Pancreas (tissue), 10 donors: ENCODE measurements at regions not wholly inside any gene's neighbourhood (a gene's known extent, or its start where the extent isn't known, plus 50 kb on each side); places are given as distances from the start of the nearest gene placed in this dataset.
A peak's percentile ranks its signal among the peaks of the same experiment; 100 is the strongest.

Experiments used
- ATAC-seq, 4 donors: fragments of 200-7000 bp; cut with Tn5 transposase; one replicate each; pipeline versions ENCODE4 v1.8.0 to v1.9.1; 2020; ENCODE audit warnings: mild to moderate bottlenecking in 4 of 4, moderate library complexity in 4 of 4
- DNase-seq, 6 donors: peaks; one replicate each; pipeline ENCODE4 v3.0.0-alpha.2; 2020
- FAIRE-seq: peaks from 2 replicates; lab custom pipeline; 2012; peaks lifted over from hg19 to GRCh38; lab: Jason Lieb, UNC
- H3K27ac ChIP-seq, 4 donors: fragments of 200-600 bp; sonication (generic); 1 replicate in 3 of 4; 2 replicates in 1 of 4; pipeline versions ENCODE4 v1.5.0 to v1.8.0; 2020
- H3K27me3 ChIP-seq, 4 donors: fragments of 200-600 bp; one replicate each; pipeline ENCODE4 v1.8.0; 2021
- H3K36me3 ChIP-seq, 3 donors: fragments of 200-600 bp; sonication (generic) in 1 of 3; one replicate each; pipeline versions ENCODE4 v1.5.0 to v1.8.0; 2020 to 2021
- H3K4me1 ChIP-seq, 3 donors: fragments of 200-600 bp; one replicate each; pipeline ENCODE4 v1.8.0; 2021
- H3K4me3 ChIP-seq, 4 donors: fragments of 200-600 bp; sonication (generic) in 2 of 4; one replicate each; pipeline versions ENCODE4 v1.5.0 to v1.8.0; 2020 to 2021
- H3K9me3 ChIP-seq, 4 donors: fragments of 200-600 bp; one replicate each; pipeline ENCODE4 v1.8.0; 2021
- WGBS, 2 donors: extraction: QIAGEN DNeasy Blood & Tissue Kit; methylation state at CpG; one replicate each; pipeline ENCODE4 v1.1.7; 2013; 5-methylcytosine and 5-hydroxymethylcytosine counted together
- intact Hi-C, 3 donors: fragments of 100-400 bp; cut with DNase I; formaldehyde crosslinking; loops; one replicate each; pipeline versions ENCODE4 v1.11.1 to v1.14.2; 2022
- TF ChIP-seq, protein P1 (sequence below), 4 donors: fragments of 200-600 bp; sonication (generic) in 3 of 4; IDR thresholded peaks; one replicate each; pipeline versions ENCODE4 v1.5.0 to v1.8.0; 2021; ENCODE audit warnings: antibody characterized with exemption in 4 of 4
- donor health status: healthy with polysubstance abuse.
- donor health status: DM: no; HTN: no; CAD: no; lungs with moderate emphysema.
- donor health status: DM: no; HTN: no; CAD: no.
- donor health status: control.
- donor health status: control.
- donor health status: Bipolar disorder and iron deficiency.
- donor health status: DM: yes; HTN: yes; CAD: no.
- donor health status: DM: no; HTN: no; CAD: no.
- donor health status: DM: no; HTN: no; CAD: no.
- donor health status: DM: yes; HTN: yes; CAD: no.

DNA sequence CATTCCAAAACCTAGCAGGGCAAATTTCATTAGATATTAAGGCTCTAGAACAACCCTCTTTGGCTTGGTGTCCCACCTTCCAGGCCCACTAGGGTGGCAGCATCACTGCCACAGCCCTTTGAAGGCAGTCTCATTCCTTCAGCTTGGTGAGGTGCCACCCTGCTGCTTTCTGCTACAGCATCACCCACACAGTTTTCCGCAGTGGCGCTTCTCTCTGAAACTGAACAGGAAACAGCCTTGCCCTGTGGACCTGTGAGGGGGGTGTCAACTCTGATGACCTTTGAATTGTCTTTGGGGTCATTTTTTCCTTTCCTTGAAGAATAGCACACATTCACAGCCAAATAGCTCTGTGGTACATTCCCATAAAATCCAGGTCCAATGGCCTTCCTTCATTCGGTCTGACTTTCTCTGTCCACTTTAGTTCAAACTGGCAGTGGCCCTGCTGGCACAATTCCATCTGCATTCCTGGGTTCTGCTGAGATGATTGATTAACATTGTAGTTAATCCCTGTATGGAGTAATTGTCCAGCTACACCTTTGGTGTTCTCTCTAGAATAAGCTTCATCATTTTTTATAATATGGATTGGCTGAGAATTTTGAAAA lies 251.9 kb upstream of the FAT3 start:
- Histone ChIP-seq H3K9me3 (no peaks in the 10 kb centered on the region), H3K27ac (peak overlapping the region in 3 of 4 donors; percentile 12 to 38 (median 14)), H3K4me1 (no peaks in the 10 kb centered on the region), H3K27me3 (no peaks in the 10 kb centered on the region), H3K36me3 (no peaks in the 10 kb centered on the region), H3K4me3 (no peak overlapping the region)
- WGBS, 2 donors: 50 to 52% methylated on average over 3 of the region's 3 CpGs
- no peak for FAIRE-seq
- peak; percentile 57 to 88 (median 78) for ATAC-seq
- intact Hi-C loops: no loop called here
- TF ChIP-seq, protein P1, sequence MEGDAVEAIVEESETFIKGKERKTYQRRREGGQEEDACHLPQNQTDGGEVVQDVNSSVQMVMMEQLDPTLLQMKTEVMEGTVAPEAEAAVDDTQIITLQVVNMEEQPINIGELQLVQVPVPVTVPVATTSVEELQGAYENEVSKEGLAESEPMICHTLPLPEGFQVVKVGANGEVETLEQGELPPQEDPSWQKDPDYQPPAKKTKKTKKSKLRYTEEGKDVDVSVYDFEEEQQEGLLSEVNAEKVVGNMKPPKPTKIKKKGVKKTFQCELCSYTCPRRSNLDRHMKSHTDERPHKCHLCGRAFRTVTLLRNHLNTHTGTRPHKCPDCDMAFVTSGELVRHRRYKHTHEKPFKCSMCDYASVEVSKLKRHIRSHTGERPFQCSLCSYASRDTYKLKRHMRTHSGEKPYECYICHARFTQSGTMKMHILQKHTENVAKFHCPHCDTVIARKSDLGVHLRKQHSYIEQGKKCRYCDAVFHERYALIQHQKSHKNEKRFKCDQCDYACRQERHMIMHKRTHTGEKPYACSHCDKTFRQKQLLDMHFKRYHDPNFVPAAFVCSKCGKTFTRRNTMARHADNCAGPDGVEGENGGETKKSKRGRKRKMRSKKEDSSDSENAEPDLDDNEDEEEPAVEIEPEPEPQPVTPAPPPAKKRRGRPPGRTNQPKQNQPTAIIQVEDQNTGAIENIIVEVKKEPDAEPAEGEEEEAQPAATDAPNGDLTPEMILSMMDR (IDR thresholded peaks at IDR 0.05): no peak
- peak; percentile 32 to 71 (median 60) for DNase-seq

DNA sequence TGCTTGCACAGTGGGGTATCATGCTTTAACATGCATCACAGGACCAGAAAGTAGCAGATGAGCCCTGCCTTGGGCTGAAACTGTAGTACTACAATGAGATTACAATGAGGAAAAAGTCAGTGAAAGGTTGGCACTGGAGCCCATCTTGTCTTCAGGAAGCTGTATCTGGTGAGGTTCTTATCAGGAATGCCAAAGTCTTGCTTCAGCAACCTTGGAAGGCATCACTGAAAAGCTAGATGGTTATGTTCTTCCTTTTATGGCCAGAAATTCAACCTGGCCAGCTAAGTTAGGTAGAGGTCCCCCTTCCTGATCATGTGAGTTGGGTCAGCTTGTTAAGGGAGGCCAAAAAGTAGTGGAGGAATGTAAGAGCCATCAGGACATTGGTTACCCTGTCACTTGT lies 254.0 kb upstream of the FAT3 start:
- FAIRE-seq: no peak
- no peaks in the 10 kb centered on the region for H3K36me3 ChIP-seq
- no peak overlapping the region for H3K4me3 ChIP-seq
- DNase-seq: no peak
- H3K27ac ChIP-seq: no peak overlapping the region
- TF ChIP-seq, protein P1 (IDR thresholded peaks at IDR 0.05): no peak
- no peaks in the 10 kb centered on the region for H3K4me1 ChIP-seq
- no peaks in the 10 kb centered on the region for H3K9me3 ChIP-seq
- no peaks in the 10 kb centered on the region for H3K27me3 ChIP-seq
- ATAC-seq: no peak
- intact Hi-C loops: no loop called here

DNA sequence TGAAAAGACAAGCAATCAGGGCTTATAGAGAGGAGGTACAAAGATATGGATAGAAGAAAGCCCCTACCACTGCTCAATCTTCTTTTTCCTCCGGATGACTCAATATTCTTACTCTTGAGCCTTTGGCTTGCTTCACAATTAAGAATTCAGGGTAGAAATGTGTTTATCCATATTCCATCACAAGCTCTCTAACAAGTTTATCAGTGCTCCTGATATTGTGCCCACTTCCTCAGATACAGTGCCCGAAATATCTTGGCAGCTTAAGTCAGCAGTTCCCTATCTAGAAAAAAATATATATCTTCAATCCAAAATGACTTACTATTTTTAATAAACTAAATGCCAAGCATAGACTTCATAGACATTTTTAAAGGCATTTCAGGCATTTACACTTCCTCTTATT lies 255.1 kb upstream of the FAT3 start:
- no peaks in the 10 kb centered on the region for H3K27me3 ChIP-seq
- TF ChIP-seq, protein P1 (IDR thresholded peaks at IDR 0.05): no peak
- no peaks in the 10 kb centered on the region for H3K36me3 ChIP-seq
- no peak overlapping the region for H3K27ac ChIP-seq
- DNase-seq: no peak
- H3K4me3 ChIP-seq: no peak overlapping the region
- intact Hi-C loops: no loop called here
- no peak for ATAC-seq
- FAIRE-seq: no peak
- H3K9me3 ChIP-seq: no peaks in the 10 kb centered on the region
- WGBS, 2 donors: 58 to 60% methylated on average over 2 of the region's 2 CpGs
- no peaks in the 10 kb centered on the region for H3K4me1 ChIP-seq

DNA sequence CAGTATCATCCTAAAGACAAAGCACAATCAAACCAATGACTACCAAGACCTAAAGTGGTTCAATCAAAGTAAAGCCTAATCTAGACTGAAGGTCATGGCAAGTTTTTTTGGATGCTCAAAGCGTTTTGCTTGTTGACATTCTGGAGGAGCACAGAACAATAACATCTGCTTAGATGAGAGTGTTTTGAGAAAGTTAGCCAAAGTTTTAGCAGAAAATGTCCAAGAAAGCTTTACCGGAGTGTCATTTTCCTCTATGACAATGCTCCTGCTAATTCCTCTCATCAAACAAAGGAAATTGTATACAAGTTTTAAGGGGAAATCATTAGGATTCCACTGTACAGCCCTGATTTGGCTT lies 256.9 kb upstream of the FAT3 start:
- Histone ChIP-seq H3K36me3 (no peaks in the 10 kb centered on the region), H3K27ac (no peak overlapping the region), H3K4me1 (no peaks in the 10 kb centered on the region), H3K27me3 (no peaks in the 10 kb centered on the region), H3K9me3 (no peaks in the 10 kb centered on the region), H3K4me3 (no peak overlapping the region)
- TF ChIP-seq, protein P1 (IDR thresholded peaks at IDR 0.05): no peak
- intact Hi-C loops: no loop called here
- WGBS, 2 donors: 57 to 60% methylated on average over 2 of the region's 2 CpGs
- ATAC-seq (no peak), FAIRE-seq (no peak), DNase-seq (no peak)

DNA sequence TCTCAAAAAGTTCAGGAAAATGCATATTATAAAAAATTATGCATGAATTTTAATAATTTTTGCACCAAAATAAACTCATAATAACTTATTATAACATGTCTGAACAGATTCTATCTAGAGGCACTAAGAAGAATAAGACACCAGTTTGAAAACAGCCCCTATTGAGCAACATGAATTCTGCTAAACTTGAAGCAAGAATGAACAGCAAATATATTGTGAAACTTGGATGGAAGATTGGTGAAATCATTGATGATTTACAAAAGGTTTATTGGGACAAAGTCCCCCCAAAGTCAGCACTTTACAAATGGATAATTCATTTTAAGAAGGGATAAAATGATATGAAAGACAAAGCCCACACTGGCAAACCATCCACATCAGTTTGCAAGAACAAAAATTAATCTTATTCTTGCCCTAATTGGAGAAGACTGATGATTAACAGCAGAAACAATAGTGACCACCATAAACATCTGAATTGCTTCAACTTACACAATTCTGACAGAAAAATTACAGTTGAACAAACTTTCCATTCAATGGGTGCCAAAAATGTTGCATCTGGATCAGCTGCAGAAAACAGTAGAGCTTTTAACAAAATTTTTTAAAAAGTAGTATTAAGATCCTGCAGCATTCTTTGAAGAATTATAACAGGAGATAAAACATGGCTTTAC lies 257.5 kb upstream of the FAT3 start:
- Histone ChIP-seq H3K27me3 (no peaks in the 10 kb centered on the region), H3K4me1 (no peaks in the 10 kb centered on the region), H3K27ac (no peak overlapping the region), H3K36me3 (no peaks in the 10 kb centered on the region), H3K9me3 (no peaks in the 10 kb centered on the region), H3K4me3 (no peak overlapping the region)
- DNase-seq: no peak
- no peak for FAIRE-seq
- intact Hi-C loops: no loop called here
- TF ChIP-seq, protein P1 (IDR thresholded peaks at IDR 0.05): no peak
- no peak for ATAC-seq
